ENCODE measurements at regions not wholly inside any gene's neighbourhood (a gene's known extent, or its start where the extent isn't known, plus 50 kb on each side); places are given as distances from the start of the nearest gene placed in this dataset.
"Not testable (repeated sequence)": the region's sequence is repeated elsewhere in the genome, so short reads cannot be mapped to it uniquely, and the experiment has no call there.

DNA sequence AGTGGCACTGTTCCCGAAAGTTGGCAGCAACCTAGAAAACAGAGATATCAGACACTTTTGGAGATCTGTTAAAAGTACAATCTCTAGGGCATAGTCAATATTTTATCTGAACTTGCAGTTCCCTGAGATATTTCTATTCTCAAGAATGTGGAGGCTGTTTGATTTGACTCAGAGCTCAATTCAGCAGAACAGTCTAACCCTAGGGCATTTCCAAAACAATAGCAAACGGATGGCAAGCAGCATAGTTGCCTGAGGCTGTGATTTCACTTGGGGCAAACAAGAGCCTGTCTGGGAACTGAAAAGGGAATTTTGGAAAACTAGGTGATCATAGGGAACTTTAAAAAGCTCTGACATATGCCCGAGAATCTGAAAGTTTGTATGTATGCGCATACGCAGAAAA lies 772.8 kb upstream of the LRRTM1 start:
- DNase-seq: no peak

DNA sequence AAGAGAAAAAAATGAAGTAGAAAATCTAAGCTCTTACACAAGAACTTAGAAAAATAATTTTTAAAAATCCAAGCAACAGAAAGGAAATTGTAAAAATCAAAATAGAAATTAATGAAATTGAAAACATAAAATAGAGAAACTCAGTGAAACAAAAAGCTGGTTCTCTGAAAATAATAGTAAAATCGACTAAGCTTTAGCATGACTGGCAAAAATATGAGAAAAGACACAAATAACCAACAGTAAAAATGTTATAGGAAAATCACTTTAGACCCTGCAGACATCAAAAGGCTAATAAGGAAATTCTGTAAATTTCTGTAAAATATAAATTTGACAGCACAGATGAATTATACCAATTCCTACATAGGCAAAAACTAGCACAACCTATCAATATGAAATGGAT lies 768.9 kb upstream of the LRRTM1 start:
- DNase-seq: no peak

DNA sequence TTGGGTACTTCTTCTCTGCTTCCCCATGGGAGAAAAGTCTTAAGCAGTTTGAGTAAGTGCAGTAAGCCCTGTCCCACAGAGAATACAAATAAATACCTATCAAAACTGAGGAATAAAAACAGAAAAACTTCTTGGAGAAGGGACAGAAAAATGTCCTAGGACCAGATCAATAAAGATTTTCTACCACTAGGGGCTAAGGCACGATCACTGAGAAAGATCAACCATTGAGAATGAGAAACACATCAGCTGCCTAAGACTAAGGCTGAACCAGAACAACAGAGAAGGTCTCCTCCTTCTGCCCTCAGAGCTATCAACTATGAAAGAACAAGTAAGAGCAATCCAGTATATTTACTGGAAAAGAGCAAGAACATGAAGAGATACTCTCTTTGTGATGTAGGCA lies 763.6 kb upstream of the LRRTM1 start:
- DNase-seq: no peak

DNA sequence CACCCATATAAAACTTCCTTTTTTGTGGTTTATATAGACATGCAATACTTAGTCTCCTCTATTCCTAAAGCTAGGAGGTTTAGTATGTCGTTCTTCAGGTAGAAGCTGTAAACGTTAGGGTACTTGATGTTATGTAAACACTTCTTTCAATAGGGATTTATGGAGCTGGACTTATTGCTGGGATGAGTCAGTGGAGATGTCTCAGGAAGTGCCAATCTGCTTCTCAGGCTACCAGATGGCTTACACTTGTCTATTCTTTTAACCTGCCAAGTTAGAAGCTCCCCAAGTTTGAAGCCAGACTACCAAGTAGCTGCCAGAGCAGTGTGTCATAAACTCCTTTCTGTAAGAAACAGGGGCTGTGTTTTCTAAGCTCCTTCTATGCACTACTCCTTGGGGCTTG lies 756.5 kb upstream of the LRRTM1 start:
- no peak for DNase-seq

DNA sequence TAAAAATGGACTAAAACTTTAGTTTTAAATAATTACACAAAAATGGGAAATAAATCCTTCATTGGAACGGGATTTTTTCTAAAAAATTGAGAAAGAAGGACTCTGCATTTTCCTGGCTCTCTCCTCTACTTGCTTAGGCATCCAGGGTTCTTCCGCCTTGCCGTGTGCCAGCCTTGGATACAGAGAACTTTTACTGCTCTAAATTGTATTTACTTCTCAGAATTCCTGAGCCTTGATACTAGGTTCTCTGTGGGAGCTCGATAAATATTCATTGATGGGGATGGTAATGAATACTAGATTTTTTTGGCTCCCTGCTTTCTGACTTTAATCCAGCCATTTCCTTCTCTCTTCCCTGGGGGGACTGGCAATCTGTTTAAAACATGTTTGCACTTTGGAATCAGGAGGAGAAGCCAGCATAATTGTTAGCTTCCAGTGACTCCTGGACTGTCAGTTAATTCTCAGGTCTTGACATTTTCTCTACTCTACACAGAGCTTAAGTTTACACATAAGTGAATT lies 746.1 kb upstream of the LRRTM1 start:
- DNase-seq: no peak

DNA sequence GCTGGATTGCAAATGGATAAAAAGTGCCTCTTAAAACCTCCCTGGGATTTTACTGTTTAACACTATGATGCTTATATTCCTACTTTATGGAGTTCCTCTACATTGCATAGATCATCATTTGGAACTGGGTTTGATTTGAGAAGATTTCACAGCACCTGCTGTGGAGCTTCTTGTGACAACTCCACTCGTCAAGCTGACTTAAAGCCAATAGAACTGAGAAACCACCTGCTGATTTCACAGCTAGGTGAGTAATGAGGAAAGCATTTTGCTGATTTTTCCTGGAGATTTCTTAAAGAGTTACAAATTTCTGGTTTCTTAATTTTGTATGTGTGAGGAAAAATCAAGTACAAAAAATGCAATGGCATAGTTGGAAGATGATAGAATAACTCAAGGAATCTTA lies 739.1 kb upstream of the LRRTM1 start:
- no peak for DNase-seq

DNA sequence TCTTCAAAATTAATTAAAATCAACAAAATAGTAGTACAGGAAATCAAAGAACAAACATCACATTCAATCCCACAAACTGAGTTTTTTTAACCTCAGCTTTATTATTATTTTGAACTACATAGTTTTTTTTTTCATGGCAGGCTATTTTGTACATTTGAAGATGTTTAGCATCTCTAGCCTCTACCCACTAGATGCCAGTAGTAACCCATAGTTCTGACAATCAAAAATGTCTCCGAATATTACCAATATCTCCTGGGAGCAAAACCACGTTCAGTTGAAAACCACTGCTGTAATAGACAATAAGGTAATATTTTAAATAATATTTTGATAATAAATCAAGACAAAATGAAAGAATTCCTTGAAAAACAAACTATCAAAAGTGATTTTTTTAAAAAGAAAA lies 702.6 kb upstream of the LRRTM1 start:
- DNase-seq: no peak

DNA sequence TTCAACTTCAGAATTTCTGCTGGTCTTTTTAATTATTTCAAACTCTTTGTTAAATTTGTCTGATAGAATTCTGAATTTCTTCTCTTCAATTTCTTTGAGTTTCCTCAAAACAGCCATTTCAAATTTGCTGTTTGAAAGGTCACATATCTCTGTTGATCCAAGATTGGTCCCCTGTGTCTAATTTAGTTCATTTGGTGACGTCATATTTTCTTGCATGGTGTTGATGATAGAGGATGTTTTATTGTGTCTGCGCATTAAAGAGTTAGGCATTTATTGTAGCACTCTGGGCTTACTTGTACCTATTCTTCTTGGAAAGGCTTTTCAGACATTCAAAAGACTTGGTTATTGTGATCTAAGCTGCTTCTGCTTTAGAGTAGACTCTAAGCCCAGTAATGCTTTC lies 698.4 kb upstream of the LRRTM1 start:
- DNase-seq: no peak

DNA sequence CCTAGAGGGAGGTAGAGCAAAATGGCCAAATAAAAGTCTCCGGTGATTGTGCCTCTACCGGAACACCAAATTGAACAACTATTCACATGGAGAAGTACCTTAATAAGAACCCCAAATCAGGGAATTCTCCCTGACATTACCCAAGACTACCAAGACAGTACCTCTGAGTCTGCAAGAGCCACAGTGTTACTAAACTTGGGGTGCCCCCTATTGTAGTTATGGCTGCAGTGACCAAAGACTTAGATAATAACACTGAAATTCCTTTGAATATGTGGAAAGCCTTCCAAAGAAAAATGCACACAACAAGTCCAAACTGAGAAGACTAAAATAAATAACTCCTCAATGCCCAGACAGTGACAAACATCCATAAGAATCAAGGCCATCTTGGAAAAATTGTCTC lies 682.9 kb upstream of the LRRTM1 start:
- no peak for DNase-seq

DNA sequence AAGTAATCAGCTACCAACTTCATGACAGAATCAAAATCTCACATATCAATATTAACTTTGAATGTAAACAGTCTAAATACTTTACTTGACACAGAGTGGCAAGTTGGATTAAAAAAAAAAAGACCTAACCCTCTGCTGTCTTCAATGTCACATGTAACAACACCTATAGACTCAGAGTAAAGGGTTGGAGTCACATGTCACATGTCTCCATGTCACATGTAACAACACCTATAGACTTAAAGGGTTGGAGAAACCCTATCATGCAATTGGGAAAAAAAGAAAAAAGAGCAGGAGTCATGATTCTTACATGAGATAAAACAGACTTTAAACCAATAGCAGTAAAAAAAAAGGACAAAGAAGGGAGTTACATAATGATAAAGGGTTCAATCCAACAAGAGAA lies 665.3 kb upstream of the LRRTM1 start:
- DNase-seq: no peak

DNA sequence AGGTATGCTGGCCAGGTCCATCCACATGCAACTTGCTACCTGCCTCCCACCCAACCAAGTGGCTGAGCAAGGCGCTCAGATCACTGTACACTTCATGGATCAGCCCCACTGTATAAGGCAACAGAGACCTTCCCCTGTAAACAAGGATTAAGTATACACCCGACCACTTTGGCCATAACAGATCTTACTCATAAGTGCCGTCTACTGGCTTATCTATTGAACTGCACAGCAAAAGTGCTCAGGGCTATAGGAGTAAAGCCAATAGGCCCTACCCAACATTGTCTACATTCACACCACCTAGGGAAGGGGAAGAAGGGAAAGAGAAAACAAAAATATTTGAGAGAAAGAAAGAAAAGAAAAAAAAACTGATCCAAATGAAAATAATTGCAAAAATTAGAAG lies 663.9 kb upstream of the LRRTM1 start:
- DNase-seq: no peak

DNA sequence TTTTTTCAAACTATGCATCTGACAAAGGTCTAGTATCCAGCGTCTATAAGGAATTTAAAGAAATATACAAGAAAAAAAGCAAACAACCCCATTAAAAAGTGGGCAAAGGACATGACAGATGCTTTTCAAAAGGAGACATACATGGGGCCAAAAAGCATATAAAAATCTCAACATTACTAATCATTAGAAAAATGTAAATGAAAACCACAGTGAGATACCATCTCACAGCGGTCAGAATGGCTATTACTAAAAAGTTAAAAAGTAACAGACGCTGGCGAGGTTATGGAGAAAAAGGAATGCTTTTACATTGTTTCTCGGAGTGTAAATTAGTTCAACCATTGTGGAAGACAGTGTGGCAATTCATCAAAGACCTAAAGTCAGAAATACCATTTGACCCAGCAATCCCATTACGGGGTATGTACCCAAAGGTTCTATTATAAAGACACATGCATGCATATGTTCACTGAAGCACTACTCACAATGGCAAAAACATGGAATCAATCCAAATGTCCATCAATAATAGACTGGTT lies 643.1 kb upstream of the LRRTM1 start:
- DNase-seq: no peak

DNA sequence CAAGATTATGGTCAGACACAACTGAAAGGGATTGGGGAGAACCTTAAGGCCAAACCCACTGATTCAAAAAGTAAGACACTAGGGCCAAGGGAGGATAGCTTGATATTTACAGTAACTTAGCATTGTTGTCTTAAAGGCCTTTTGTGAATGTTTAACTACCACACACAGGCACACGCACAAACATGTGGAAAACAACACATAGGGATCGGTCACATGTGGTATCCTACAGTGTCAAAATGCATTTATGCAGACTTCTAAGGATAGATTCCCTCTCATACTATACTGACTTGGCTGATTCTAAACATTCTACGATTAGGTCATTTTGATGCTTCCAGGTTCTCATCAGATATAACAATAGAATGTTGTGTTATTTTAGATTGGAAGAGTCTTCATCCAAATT lies 638.9 kb upstream of the LRRTM1 start:
- DNase-seq: no peak

DNA sequence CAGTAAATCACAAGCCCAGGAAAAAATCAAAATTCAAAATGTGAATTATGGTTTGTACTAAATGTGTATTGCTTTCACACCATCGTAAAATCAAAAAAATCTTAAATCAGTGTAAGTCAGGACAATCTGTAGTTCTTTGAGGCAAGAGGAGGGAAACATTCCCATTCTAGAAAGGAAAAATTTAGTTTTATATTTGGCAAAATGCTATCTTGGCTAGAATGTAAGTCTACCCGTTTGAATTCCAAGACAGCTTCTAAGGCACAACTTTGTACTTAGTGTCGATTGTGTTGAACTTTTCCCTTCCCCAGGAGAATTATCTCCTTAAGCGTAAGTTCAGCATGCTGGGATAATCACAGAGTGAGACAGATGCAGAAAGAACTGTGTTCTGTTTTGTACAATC lies 638.2 kb upstream of the LRRTM1 start:
- no peak for DNase-seq

DNA sequence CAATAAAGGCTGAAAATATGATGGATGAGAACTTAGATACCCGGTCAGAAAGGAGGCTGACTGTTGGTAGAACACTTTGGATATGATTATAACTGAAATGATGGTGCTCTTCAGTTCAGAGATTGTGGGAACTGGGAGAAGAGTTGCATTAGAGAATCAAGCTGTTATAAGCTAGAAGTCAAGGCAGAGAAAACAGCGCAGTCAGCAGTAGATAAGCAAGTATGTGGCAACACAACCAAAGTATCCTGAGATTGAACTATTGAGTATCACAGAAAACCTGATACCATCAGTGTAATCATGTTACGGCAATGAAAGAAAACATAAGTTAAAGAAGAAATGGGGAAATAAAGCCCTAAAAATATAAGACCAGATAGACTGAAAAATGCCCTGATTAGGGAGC lies 633.9 kb upstream of the LRRTM1 start:
- DNase-seq: no peak

DNA sequence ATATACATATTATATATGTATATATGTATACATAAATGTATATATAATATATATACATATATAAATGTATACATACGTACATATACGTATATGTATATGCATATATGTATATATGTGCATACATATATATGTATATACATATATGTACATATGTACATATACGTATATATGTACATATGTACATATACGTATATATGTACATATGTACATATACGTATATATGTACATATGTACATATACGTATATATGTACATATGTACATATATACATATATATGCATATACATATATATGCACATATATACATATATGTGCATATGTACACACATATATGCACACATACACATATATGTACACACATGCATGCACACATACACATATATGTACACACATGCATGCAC lies 627.3 kb upstream of the LRRTM1 start:
- DNase-seq: not testable (repeated sequence)

DNA sequence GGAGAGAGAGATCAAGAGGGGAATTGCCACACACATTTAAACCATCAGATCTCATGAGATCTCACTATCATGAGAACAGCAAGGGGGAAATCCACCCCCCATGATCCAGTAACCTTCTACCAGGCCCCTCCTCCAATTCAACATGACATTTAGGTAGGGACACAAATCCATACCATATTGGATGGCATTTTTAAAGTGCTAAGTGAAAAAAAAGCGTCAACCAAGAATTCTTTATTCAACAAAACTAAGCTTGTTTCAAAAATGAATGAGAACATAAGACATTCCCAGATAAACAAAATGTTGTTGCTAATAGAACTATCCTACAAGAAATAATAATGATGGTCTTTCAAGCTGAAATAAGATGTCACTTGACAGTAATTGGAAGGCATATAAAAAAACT lies 626.2 kb upstream of the LRRTM1 start:
- DNase-seq: no peak

DNA sequence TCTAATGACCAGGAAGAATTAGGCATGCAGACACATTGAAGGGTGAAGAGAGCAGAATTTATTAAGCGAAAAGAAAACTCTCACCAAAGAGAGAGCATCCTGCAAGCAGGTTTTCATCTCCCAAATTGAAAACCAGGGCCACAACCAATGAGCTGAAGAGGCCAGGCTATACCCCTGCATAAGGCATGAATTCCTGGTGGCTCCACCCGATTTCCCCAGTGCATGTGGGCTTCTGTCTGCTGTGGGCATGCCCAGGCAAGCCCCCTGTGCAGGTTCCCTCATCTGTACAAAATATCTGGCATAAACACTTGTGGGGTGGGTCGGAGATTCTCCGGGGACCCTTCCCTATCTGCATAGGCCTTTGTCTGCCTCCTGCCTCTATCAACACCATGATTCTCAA lies 621.6 kb upstream of the LRRTM1 start:
- DNase-seq: no peak

DNA sequence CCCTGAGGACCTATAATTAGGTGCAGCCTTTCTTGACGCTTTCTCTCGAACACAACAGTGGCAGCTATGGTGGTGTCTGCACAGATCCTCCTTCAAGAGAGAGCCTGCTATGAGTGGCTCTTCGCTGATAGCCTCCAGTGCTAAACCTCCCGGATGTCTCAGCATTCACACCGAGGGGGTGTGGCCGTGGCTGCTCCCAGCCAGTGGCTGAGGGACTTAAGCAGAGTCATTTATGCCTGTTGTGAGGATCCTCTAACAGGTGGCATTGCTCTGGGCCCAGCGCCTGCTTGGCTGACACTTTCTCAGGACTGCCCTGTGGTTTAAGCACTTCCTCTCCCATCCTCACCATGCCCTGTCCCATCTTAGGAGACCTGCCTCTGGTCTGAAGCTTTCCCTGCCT lies 592.0 kb upstream of the LRRTM1 start:
- DNase-seq: no peak

DNA sequence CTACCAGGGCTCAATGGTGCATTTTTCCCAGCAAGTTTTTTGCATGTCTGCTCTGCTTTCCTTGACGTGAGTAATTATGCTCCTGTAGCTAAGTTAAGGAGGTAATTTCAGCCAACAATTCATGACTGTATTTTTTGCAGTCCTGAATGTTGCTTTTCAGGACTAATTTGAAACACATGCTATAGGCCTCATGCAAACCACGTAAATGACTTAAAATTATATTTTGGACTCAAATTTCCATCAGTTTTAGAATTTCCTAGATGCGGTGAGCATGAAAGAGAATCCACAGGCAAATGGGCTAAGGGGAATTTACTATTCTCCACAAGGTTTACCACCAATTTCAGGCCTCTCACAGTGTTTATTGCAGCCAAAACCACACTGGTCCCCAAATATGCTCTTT lies 589.9 kb upstream of the LRRTM1 start:
- no peak for DNase-seq

DNA sequence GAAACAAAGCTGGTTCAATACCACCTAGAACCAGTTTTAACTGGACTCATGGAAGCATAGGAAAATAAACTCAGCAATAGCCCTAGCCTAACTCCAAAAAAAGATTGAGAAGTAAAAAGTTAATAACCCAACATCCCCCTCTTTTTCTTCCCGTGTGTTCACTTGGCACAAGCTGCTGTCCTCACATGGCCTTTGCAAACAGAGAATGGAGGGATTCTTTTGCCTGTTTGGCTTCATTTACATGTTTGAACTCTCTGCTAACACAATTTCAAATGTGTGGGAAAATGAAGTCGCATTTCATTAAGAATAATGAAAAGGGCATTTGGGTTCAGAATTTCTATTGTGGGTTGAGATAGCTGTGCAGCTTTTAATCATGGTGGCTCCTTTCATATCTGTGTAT lies 589.2 kb upstream of the LRRTM1 start:
- no peak for DNase-seq

DNA sequence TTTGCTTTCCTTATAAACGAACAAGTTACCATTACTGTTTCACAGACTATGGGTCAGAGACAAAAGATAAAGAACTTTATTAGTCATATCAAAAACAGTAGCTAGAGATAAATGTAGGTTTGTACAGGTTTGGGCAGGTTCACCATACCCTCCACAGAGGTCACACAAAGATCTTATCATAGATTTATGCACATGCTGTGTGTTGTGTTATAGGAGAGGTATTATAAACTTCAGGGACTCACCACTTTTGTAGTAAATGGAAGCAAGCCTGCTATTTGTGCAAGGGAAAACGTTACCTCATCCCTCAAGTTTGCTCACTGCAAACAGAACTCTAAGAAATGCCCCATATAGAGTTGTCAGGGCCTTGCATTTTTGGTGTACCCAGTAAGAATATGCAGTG lies 584.5 kb upstream of the LRRTM1 start:
- no peak for DNase-seq

DNA sequence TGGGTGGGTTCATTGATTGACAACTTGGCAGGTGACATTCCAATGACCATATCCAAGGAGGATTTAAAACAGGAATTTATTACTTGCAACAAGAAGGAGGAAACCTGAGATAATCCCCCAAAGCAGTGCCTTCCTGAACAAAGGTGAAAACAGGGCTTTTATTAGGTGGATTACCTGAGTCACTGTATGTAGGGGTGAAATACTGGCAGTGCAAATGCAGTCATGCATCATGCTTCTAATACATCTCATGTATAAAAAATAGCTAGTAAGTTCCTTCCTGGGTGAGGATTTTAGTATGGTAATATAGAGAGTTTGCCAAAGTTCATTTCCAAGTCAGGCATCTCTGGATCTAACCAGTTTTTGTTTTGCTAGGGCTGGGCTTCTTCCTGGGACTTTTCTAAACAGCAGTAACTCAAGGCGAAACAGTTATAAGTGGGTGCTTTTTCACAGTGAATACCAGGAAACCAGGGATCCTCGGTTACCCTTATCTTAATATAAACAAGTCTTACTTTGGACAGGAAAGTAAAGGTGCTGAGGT lies 583.4 kb upstream of the LRRTM1 start:
- DNase-seq: no peak

DNA sequence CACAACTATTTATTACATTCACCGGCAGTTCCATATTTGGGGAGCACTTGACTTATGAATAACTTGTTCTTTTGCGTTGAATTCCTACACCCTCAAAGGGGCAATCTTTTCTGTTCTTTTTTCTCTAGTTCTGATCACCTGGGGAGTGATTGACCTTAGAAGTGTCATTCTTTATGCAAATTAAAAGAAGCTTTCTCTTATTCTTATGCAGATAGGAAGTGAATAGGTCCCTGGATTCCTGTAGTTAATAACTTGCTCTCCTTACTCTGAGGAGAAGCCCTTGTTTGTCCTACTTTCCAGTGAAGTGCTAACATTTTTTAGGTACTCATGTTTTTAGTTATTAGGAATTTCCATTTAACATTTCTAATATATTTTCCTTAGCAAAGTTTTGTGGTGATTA lies 569.8 kb upstream of the LRRTM1 start:
- no peak for DNase-seq

DNA sequence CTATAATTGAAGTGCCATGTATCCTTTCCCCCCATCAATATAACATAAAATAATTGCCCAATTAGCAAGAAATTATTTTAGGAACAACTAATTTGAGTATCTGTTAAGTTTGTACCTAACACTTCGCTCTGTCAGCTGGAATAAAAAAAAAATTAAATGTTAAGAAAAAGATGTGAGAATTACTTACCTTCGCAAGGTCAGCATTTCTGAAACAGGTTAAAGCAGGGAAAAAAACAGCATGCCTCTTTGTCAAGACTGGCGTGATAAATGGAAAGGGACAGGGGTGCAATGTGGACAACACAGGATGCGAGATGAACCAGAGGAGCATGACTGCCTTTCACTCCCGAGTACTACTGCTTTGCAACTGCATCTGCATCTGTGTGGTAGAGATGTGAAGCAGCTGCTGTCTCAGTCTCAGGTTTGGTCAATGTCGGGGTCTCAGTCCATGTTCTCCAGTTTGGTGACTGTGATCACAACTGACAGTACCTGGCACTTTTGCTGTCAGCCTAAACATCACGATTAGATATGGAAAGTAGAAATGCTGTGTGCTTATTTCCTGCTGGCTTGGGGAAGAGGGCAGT lies 565.4 kb upstream of the LRRTM1 start:
- DNase-seq: no peak
